Fibroblast of skin of left biceps (primary cell): ENCODE measurements at regions not wholly inside any gene's neighbourhood (a gene's known extent, or its start where the extent isn't known, plus 50 kb on each side); places are given as distances from the start of the nearest gene placed in this dataset.

Experiments used
- DNase-seq, 2 experiments: peaks; one replicate each; pipeline ENCODE4 v3.0.0-alpha.2; 2013; ENCODE audit warnings: low read depth in 2 of 2

DNA sequence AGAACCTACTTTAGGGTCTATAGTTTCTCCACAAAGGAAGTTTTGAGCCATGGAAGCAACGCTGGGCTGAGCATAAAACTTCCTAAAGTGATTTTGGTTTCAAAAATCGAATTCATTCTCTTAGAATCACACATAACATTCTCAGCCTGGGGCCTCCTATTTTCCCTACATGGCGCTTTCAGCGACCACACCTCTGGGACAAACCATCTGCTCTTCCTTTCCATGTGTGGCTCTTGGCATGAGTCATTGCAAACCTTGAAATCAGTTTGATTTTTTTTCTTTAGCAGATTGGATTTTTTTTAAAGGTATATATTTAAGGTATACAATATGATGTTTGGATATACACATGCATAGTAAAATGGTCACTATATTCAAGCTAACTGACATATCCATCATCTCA is 72.5 kb upstream of the APCDD1 start:
- no peak for DNase-seq

DNA sequence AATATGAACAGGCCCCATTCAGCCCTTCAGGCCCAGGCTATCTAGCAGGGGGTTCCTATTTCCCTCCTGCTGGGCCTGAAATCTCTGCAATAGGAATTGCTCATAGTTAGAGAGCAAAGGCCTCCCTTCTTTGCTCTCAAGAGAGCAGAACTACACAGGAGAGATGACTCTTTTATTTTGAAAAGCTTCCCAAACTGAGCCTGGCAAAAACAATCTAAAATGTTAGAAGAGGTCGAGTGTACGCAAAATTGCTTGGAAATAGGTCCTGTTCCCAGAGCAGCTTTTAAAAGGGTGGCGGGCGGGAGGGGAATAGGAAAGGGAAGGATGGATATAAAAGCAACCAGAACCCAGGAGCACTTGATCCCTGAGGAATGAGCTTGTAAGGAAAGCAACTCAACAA is 68.4 kb upstream of the APCDD1 start:
- no peak for DNase-seq

DNA sequence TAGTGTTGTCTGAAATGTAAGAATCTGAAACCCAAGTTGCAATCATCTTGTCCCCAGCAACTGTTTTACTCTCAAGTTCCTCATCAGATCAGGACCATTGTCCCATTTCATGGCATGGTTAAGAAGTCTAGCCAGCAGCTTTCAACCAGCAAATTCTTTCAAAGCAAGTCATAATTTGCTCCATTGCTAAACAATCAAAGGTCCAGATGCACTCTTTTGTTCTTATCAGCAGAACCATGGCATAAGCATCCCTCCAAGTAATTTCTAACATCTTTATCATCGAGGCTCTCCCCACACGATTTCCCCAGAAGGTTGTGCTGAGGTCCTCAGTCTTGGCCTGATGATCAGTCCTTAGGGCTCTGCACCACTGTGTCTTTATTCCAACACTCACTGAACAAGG is 67.5 kb upstream of the APCDD1 start:
- DNase-seq: no peak

DNA sequence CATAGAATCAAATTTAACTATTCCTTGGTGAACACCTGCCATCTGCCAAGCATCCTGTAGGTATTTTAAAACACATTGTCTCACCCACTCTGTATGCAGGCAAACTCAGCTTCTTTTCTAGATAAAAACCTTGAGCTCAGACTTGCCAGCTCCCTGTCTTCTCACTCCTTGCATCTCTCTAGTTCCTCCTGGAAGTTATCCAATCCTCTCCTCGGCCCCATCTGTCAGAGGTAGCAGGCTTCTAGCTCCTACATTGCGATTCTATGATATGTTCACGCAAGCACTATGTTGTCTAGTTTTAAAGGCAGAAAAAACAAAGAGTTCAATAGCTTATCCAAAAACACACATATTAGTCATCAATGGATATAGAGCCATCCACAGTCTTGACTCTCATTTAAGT is 67.0 kb upstream of the APCDD1 start:
- no peak for DNase-seq

DNA sequence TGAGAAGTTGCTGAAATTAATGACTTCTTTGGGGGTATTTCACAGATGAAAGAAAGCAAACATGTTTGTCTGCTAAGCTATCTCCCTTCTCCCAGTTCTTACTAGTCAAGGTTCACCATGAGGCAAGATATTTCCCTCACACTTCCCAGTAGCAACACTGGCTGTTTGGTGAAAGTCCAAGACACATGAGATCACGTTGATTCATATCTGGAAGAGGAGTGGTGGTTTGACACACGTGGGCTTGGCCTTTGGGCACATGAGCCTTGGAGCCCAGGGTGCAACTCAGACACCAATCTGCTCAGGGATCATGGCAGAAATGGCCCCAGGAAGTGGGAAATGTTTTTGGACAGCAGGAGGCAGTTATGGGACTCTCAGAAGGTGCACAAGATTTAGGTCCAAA is 66.1 kb upstream of the APCDD1 start:
- DNase-seq: no peak

DNA sequence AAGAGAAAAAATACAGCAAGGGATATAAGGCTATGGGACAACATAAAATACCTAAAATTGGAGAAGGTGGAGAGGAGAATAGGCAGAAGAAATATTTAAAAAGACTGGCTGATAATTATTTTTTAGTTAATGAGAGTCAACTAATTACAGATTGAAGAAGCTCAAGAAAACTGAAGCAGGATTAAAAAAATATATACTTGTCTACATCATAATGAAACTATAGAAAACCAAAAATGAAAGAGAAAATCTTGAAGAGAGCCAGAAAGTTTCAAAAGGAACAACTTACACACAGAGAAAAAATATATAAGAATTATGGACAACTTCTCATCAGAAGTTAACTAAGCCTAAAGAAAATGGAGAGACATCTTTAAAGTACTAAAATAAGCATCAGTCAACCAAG is 62.9 kb upstream of the APCDD1 start:
- no peak for DNase-seq

DNA sequence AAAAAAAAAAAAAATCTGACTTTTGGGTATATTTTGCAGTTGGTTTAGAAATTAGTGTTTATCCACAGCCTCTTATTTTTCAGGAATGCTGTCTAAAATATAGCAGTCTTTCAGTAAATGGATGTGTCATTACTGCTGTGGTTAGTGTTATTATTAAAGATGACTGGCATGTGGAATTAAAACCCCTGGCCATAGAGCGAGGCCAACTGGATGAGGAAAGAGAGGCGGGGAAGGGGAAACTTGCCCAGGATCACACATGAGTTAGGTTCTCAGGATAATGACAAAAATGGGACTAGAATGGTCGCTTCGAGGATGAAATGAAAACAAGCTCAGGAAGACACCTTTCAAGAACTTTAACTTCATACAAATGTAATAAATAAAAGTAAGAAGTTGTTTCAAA is 57.4 kb upstream of the APCDD1 start:
- no peak for DNase-seq

DNA sequence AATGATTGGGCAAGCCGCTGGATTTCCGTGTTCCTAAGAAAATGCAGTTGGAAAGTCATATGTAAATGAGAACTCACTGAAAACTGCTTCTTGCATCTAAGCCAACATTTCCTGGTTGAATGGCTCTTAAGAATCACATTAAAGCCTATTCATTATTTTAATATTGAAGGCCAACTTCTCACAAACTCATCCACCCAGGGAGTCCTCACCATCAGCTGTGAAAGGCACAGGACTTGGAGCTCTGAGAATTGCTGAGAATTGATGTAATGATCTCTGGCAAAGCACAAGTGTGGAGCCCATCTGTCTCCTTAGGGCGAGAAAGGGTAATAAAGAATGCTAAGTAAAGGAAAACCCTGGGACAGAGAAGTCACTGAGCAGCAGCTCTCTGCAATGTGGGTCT is 55.9 kb upstream of the APCDD1 start:
- no peak for DNase-seq

DNA sequence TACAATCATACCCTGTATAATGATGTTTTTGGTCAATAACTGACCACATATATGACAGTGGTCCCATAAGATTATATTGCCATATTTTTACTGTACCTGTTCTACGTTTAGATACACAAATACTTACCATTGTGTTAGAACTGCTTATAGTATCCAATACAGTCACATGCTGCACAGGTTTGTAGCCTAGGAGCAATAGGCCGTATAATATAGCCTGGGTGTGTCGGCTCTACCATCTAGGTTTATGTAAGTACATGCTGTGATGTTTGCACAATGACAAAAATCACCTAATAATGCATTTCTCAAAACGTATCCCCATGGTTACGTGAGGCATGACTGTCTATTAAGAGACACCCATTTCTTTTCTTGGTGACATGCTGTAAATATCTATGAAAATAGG is 55.0 kb upstream of the APCDD1 start:
- DNase-seq: no peak

DNA sequence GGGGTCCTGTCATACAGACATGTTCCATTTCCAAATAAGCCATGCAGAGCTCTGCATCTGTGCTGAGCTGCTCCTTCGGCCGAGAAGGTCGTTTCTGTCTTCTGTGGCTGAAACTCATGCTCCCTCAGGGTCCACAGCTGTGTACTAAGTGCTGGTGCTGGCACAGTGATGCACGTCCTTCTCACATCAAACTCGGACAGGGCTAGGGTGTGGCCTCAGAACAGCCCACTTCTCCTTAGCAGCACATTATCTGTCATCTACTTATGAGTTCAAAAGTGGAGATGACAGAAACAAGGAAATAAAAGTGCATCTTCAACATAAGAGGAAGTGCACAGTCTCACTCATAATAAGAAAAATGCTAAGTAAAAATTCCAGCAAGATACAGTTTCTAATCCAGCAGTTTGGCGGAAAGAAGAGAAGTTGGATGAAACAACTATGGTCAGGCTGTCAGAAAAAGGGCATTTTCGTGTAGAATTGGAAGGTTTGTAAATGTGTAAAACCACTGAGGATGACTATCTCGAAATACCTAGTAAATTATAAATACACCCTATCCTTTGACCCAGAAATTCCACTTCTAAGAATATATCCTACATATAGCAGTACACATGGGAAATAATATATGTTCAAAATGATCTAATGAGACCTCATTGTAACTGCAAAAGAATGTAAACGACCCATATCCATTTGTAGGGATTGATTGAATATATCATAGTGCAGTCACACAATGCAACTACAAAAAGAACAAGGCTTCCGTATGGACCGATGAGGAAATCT is 53.7 kb upstream of the APCDD1 start:
- DNase-seq: no peak

DNA sequence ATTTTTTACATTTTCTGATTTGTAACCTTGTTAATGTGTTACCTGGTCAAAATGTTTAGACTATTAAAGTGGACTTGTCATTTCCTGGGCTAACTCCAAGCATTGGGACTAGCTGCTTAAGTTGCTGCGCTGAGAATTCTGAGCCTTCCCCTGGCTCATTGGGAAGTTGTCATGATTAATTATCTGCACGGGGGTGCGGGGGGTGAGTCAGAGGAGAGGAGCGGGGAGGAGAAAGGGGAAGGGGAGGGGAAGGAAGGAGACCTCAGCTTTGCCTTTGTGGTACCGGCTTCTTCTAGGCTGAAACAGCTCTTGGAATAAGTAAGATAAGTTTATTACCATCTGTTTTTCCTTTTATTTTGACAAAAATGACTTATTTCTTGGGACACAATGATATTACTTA is 52.9 kb upstream of the APCDD1 start:
- no peak for DNase-seq

DNA sequence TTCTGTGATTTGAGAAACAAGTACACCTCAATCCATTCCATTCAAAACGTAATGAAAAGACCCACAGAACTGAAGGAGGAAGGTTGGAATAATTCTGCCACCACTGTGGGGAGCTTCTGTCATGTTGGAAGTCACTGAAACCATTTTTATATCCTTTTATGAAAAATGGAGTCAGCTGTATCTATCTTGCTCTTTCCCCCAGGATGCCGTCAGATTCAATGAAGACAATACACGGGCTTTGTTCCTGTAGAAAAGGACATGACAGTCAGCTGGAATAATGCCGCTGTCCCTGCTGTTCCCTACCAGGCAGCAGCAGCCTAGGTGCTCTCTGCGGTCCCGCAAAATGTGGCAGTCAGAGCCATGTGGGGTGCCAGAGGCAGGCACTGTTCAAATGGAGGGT is 52.5 kb upstream of the APCDD1 start:
- no peak for DNase-seq

DNA sequence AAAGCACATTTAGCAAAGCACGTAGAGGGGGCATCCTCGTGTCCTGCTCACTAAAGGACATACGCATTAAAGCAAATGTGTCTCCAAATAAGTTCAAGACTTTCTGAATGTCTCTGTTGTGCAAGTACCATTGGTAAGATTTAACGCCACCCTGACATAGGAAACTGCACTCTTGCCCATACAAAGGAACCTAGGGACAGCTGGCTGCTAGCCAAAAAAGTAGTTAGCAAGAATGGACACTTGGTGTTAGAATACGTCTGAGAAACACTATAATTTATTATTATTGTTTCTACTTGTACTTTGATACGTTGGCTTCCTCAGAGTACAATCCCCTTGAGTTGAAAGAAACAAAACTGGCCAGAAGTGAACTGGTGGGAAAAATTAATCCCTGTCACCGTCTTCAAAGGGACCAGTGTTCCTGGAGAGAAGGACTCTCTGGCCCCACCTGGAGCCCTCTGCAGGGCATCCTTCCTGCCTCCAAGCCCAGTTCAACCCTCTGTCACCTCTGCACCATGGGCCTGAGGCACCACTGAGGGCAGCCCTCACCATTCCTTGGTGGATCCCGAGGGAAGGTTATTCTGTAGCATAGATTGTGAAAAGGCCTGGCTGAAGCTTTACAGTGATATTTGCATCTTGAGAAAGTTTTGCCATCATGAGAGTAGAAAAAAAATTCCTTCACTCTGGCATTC is 51.4 kb upstream of the APCDD1 start:
- no peak for DNase-seq

DNA sequence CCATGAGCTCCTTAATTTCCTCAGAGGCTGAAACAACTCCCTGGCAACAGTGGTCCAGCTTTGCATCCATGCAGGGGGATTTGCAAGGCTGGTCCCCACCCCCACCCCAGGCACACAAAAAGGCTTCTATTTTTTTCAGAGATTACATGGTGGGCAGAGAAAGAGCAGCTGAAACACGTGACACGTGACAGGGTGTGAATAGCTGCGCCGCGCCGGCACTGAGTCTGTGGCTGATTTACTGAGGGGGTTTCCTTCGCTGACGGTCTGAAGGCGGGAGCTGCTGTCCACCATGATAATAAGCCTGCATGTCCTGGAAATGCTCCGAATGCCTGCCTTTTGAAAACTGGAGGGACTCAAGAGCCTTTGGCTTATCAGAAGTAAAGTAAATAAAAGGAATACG is 50.7 kb upstream of the APCDD1 start:
- DNase-seq: no peak

DNA sequence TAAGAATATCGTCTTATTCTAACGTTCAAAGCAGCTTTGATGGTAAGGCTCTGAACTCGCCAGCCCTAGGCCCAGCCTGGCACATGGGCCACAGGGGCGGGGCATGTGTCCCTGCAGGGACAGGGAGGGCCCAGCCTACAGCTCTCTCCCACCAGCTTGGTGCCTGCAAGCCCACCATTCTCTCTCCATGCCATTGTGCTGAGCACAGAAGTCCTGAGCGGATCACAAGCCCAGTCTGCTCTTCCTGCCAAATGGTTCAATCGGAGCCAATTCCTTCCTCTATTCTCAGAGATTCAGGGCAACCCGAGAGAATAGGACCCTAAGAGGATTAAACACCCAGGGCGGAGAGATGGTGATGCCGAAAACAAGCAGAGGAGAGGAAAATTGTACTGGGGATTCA is 50.3 kb upstream of the APCDD1 start:
- DNase-seq: no peak
